GM10266 (cell line): ENCODE measurements at regions not wholly inside any gene's neighbourhood (a gene's known extent, or its start where the extent isn't known, plus 50 kb on each side); places are given as distances from the start of the nearest gene placed in this dataset.

Experiments
- DNase-seq: peaks from one replicate; pipeline ENCODE4 v3.0.0; 2012; ENCODE audit errors: extremely low spot score
- TF ChIP-seq, protein P1 (sequence below): IDR thresholded peaks from 2 replicates; pipeline ENCODE4 v1.5.1; 2012; ENCODE audit warnings: mild to moderate bottlenecking, low read depth; ENCODE audit not compliant: control insufficient read depth, insufficient read depth; ENCODE audit errors: missing control alignments

DNA sequence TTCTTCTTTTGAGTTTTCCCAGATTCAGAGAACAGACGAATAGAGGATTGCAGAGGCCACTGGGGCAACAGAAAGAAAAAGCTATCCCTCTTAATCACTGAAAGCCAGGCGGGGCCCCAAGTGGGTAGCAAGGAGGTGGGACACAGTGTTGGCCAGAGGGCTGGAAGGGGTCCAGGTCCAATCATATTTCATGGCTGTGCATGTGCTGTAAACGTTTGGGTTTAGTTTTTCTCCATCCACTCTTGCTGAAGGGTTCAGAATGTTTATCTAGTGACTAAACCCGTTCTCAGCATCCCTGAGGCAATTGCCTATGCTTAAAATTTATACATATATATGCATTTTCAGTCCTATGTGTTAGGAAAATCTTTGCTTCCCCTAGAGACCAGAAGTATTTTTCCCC lies 99.4 kb upstream of the EPHA4 start:
- DNase-seq, result no peak
- TF ChIP-seq, protein P1, sequence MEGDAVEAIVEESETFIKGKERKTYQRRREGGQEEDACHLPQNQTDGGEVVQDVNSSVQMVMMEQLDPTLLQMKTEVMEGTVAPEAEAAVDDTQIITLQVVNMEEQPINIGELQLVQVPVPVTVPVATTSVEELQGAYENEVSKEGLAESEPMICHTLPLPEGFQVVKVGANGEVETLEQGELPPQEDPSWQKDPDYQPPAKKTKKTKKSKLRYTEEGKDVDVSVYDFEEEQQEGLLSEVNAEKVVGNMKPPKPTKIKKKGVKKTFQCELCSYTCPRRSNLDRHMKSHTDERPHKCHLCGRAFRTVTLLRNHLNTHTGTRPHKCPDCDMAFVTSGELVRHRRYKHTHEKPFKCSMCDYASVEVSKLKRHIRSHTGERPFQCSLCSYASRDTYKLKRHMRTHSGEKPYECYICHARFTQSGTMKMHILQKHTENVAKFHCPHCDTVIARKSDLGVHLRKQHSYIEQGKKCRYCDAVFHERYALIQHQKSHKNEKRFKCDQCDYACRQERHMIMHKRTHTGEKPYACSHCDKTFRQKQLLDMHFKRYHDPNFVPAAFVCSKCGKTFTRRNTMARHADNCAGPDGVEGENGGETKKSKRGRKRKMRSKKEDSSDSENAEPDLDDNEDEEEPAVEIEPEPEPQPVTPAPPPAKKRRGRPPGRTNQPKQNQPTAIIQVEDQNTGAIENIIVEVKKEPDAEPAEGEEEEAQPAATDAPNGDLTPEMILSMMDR, result no peak

DNA sequence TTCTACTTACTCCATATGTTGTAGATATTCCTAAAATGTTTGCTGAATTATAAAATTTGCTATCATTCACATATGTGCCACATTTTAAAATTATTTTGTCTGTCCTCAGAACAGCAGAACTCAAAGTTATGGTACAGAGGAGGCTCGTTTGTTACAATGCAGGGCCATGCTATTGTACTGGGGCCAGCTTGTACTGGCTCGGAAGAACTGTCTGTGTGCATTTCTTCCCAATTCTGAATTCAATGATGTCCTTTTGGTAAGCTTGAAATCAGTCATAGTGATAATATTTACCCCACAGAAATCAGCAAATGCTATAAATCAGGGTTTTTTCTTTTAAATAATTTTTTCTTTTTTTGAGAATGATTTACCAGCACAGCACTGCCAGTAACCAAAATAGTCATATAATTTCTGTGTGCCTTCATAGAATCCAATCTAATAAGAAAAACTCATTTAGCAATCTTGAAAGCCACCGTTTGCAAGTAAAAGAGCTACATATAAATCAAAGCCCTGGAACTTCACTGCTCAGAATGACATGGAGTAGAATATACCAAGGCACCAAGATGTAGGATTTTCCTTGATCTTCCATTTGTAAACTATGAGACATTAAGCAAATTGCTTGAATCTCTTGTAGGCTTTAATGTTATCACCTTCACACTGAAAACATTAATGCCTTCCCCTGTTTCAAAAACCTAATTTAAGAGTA lies 90.7 kb upstream of the EPHA4 start:
- TF ChIP-seq, protein P1, result no peak
- DNase-seq, result no peak

DNA sequence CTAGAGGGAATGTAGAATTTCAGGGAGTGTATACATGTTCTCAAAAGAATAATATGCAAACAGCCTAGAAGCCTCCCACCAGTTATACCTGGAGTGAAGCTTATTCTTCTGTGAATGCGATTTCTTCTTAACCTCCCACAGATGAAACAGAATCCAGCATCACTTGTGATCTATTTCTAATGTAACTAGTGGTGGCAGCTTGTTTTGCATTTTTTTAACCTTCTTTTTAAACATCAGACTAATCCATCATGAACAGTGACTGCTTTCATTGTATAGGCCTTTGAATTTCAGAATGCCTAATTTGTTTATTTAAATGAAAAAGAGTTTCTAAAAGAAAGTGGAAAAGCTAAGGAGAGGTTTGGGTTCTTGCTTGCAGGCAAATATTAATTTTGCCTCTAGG lies 85.7 kb upstream of the EPHA4 start:
- TF ChIP-seq, protein P1, result no peak
- DNase-seq, result no peak

DNA sequence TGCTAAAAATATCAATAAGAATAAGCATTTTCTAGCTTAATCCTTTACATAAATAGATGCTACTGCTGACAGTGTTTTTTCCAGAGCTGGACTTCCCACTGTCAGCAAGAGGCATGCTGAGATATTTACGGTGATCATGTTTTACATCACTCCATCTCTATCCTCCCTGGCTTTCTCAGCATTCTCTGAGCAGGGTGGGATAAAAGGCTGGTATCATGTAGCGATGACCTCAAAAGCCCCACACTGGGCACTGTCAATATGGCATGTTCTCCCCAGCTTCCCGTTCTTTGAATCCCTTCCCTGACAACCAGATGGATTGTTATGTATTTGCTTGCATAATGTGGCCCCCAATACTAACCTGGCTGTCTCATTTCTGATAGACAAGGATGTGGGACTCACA lies 83.2 kb upstream of the EPHA4 start:
- no peak for DNase-seq
- TF ChIP-seq, protein P1, result no peak

DNA sequence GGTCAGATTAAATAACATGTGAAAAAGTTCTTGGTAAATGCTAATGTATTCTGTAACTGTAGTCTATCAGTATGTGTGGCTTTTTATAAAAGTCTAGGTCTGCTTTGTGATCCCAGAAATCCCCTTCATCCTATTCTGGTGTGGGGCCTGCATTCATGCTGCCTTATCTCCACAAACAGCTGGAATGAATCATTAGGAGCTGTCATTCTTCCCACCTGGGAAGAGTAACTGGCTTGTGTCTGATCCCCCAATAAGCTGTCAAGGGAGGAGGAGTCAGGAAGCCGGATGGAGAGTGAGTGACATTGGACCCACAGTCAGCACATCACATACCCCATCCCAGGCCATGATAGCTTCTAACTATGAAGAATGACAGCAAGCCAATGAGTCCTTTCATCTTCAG lies 81.1 kb upstream of the EPHA4 start:
- no peak for DNase-seq
- TF ChIP-seq, protein P1, result no peak

DNA sequence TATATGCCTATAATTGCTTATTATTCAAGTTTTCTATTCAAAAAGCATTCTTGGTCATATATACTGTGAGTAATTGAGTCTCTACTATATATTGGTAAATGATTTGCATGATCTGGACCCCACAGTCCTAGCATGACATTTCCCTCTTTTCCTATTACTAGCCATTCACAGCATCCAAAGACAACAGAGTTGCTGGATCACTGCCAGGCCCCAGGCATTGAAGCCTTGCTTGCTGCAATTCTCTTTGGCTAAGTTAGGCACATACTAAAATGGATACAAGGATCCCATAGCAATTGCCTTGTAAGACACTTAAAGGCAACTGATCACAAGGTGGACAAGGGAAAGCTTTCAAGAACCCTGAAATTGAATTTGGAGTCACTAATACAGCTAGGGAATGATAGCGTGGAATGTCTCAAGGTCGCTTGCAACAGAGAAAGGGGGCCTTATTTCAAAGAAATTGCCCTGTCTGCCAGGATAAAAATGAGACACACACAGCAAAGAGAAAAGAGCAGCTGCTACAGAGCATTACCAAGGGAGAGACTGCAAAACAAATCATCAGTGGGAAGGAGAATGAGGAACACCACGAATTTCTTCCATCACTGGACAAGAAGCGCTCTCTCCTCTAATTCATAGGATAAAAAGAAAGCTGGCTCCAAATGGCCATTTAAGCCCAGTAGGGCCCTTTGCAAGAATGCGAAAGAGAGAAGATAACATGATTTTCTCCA lies 77.1 kb upstream of the EPHA4 start:
- TF ChIP-seq, protein P1, result no peak
- no peak for DNase-seq

DNA sequence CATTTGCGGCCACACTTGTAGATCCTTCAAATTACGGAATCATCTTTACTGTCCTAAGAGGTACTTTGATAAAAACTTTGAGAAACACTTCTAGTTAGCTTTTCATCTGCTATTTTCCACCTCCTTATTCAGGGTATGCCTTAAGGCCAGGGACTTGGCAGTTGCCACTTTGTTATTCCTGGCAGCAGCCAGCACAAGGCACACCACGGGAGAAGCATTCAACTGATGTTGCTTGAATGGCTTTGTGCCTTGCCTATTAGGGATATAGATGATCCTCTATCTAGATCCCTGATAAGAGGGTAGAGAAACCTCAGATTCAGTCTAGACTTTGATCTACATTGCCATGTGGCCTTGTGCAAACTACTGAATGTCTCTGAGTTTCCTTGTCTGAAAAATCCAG lies 70.3 kb upstream of the EPHA4 start:
- no peak for DNase-seq
- TF ChIP-seq, protein P1, result no peak
